ENCODE measurements at regions not wholly inside any gene's neighbourhood (a gene's known extent, or its start where the extent isn't known, plus 50 kb on each side); places are given as distances from the start of the nearest gene placed in this dataset.
"Not testable (repeated sequence)": the region's sequence is repeated elsewhere in the genome, so short reads cannot be mapped to it uniquely, and the experiment has no call there.

DNA sequence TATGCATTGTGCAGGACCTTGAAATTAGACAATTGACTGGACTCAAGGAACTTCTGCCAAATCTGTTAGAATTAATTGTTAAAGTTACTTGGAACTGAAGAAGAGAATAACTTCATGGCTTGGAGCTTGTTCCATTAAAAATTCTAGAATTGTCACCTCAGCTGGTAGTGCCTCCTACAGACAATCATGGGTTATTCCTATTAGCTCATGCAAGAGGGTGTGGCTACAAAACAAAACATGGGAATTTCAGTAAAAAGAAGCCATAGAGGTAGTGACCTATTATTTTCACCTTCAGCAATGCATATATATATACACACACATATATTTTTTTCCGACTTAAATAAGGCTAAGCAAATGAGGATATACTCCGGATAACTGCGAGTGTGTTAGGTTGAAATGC, 181.9 kb upstream of the DTNA start:
- TF ChIP-seq, protein P1, sequence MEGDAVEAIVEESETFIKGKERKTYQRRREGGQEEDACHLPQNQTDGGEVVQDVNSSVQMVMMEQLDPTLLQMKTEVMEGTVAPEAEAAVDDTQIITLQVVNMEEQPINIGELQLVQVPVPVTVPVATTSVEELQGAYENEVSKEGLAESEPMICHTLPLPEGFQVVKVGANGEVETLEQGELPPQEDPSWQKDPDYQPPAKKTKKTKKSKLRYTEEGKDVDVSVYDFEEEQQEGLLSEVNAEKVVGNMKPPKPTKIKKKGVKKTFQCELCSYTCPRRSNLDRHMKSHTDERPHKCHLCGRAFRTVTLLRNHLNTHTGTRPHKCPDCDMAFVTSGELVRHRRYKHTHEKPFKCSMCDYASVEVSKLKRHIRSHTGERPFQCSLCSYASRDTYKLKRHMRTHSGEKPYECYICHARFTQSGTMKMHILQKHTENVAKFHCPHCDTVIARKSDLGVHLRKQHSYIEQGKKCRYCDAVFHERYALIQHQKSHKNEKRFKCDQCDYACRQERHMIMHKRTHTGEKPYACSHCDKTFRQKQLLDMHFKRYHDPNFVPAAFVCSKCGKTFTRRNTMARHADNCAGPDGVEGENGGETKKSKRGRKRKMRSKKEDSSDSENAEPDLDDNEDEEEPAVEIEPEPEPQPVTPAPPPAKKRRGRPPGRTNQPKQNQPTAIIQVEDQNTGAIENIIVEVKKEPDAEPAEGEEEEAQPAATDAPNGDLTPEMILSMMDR (IDR thresholded peaks at IDR 0.05; ENCODE audit: insufficient read depth, low read length, poor library complexity, severe bottlenecking): no peak
- Histone ChIP-seq H3K27me3 (ENCODE audit: control insufficient read depth, insufficient read depth, low read length) (no peaks in the 10 kb centered on the region), H3K36me3 (ENCODE audit: control insufficient read depth, insufficient read depth, low read length) (no peaks in the 10 kb centered on the region), H3K4me3 (ENCODE audit: low read depth, low read length) (no peak overlapping the region)
- DNase-seq (ENCODE audit: low read depth): no peak

DNA sequence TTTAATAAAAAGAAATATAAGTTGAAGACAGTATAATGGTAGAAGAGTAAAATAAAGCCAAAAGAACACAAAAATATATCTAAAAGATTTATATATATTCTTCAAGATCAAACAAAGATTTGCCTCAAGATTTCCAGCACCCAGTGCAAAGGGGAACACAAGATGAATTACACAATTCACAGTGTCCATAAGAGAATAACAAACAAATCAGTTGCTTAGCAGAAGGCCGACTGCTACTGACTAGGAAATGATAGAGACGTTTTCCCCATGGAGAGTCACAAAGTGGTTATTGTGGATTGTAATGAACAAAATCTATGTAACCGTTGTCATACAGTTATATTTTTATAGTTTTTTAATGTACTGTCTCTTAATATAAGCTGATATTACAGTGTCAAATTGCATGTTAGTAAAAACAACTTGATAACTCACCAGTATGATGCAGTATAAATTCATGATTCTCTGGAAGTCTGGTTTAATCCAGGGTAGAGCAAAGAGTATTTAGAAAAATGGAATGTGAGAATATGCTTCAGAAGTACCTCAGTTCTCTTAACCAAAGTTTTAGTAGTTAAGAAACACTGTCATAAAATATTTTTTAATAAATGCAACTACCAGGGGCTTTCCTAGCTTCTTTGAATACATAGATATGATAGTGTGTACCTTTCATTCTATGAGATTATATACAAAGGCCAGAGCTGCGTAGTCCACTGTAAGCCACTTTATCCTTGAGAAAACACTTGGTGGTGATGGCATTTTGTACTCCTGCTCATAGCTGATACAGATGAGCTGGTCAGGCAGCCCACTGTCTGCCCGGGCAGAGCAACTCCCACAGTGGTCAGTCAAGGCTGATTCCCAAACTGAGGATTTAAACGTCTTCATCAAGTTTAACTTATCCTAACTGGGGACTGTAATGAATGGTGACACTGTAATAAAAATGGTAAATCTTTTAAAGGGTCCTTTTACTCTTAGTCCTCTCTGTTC, 180.5 kb upstream of the DTNA start:
- Histone ChIP-seq H3K4me3 (ENCODE audit: low read depth, low read length) (no peak overlapping the region), H3K27me3 (ENCODE audit: control insufficient read depth, insufficient read depth, low read length) (no peaks in the 10 kb centered on the region), H3K36me3 (ENCODE audit: control insufficient read depth, insufficient read depth, low read length) (no peaks in the 10 kb centered on the region)
- DNase-seq (ENCODE audit: low read depth): no peak
- TF ChIP-seq, protein P1 (IDR thresholded peaks at IDR 0.05; ENCODE audit: insufficient read depth, low read length, poor library complexity, severe bottlenecking): no peak

DNA sequence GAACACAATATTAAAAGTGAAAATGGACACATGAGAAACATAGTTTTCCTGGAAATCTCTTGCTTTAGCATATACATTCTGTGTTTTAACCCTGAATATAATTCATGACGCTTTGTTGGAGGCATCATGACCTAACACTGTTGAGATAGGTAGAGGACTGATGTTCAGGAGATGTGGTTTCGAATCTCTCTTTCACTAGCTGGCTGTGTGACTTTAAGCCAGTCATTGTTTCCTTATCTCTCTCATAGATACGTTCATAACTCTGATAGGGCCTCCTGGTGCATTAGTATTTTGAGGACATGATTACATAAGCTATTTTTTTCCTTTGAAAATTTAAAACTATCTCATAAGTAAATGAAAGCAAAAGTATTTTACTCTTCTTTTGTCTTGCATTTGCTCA, 179.0 kb upstream of the DTNA start:
- Histone ChIP-seq H3K36me3 (ENCODE audit: control insufficient read depth, insufficient read depth, low read length) (no peaks in the 10 kb centered on the region), H3K27me3 (ENCODE audit: control insufficient read depth, insufficient read depth, low read length) (no peaks in the 10 kb centered on the region), H3K4me3 (ENCODE audit: low read depth, low read length) (no peak overlapping the region)
- DNase-seq (ENCODE audit: low read depth): no peak
- TF ChIP-seq, protein P1 (IDR thresholded peaks at IDR 0.05; ENCODE audit: insufficient read depth, low read length, poor library complexity, severe bottlenecking): no peak

DNA sequence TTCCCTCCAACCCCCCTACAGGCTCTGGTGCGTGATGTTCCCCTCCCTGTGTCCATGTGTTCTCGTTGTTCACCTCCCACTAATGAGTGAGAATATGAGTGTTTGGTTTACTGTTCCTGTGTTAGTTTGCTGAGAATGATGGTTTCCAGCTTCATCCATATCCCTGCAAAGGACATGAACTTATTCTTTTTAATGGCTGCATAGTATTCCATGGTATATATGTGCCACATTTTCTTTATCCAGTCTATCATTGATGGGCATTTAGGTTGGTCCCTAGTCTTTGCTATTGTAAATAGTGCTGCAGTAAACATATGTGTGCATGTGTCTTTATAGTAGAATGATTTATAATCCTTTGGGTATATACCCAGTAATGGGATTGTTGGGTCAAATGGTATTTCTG, 175.5 kb upstream of the DTNA start:
- not testable (repeated sequence) for H3K36me3 ChIP-seq (ENCODE audit: control insufficient read depth, insufficient read depth, low read length); H3K27me3 ChIP-seq (ENCODE audit: control insufficient read depth, insufficient read depth, low read length); DNase-seq (ENCODE audit: low read depth); H3K4me3 ChIP-seq (ENCODE audit: low read depth, low read length)

DNA sequence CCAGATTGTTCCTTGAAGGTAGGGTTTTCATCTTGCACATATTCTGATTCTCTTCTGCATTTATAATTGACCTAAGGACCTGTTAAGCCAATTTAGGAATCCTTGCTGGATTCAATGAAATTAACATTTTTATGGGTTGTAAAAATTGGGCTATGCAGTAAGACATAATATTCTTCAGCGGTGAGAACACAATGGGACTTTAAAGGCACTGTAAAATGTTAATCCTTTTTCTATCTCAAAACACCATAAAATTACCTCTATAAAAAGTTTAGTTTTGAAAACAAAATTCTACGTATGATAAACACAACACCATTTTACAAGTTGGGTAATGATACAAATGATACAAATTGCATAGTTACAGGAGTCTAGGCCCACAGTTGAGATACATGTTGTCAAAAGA, 169.2 kb upstream of the DTNA start:
- Histone ChIP-seq H3K4me3 (ENCODE audit: low read depth, low read length) (no peak overlapping the region), H3K27me3 (ENCODE audit: control insufficient read depth, insufficient read depth, low read length) (no peaks in the 10 kb centered on the region), H3K36me3 (ENCODE audit: control insufficient read depth, insufficient read depth, low read length) (no peaks in the 10 kb centered on the region)
- TF ChIP-seq, protein P1 (IDR thresholded peaks at IDR 0.05; ENCODE audit: insufficient read depth, low read length, poor library complexity, severe bottlenecking): no peak
- no peak for DNase-seq (ENCODE audit: low read depth)

DNA sequence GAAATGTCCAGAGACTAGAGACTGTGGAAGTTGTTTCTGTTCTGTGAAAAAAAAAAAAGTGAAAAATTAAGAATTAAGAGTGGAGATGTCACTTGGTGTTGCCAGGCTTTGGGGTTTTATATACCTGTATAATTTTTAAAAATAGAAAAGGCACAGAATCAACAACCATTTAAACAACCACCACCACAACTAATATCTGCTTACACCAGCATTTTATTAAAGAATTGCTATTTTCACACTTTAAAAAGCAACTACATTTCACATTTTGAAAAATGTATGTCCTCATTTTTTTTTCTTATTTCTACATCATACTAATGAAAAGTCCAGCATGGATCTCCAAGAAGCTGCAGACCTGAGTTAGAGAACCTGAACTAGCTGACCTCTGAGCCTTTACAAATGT, 167.5 kb upstream of the DTNA start:
- TF ChIP-seq, protein P1 (IDR thresholded peaks at IDR 0.05; ENCODE audit: insufficient read depth, low read length, poor library complexity, severe bottlenecking): no peak
- Histone ChIP-seq H3K4me3 (ENCODE audit: low read depth, low read length) (no peak overlapping the region), H3K36me3 (ENCODE audit: control insufficient read depth, insufficient read depth, low read length) (no peaks in the 10 kb centered on the region), H3K27me3 (ENCODE audit: control insufficient read depth, insufficient read depth, low read length) (no peaks in the 10 kb centered on the region)
- no peak for DNase-seq (ENCODE audit: low read depth)

All from kidney epithelial cell (primary cell).